ENCODE measurements at regions not wholly inside any gene's neighbourhood (a gene's known extent, or its start where the extent isn't known, plus 50 kb on each side); places are given as distances from the start of the nearest gene placed in this dataset.

DNA sequence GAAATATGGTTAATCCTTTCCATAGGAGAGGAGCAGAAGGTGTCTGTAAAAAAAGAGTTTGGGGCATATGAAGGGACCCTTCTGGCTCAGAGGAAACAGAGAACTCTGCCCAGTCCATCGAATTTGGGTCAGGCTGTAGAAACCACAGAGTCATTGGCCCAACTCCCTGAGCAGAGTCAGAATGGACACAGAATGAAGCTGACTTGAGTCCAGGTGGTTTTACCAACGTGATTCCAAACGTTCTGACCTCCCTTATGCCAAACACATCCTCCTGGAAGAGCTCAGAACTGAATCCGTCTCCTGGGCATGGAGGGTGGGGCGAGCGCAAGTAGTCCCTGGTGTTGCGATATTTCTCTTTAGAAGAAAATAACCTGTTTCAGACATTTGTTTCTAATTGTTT, 138.8 kb downstream of the DAD1 start:
- Mint-ChIP-seq H3K9me3 (no peaks in the 10 kb centered on the region), H3K4me3 (no peak overlapping the region), H3K36me3 (ENCODE audit: insufficient read depth) (no peaks in the 10 kb centered on the region), H3K27me3 (no peaks in the 10 kb centered on the region), H3K27ac (ENCODE audit: low read depth) (no peak overlapping the region), H3K4me1 (no peaks in the 10 kb centered on the region)
- ATAC-seq (replicated peaks; ENCODE audit: extremely low read depth, poor library complexity, severe bottlenecking) (no peak), DNase-seq (ENCODE audit: low spot score in 2 of 2) (no peak)

- Mint-ChIP-seq H3K27ac (ENCODE audit: low read depth) (no peak overlapping the region), H3K4me1 (no peaks in the 10 kb centered on the region), H3K9me3 (no peaks in the 10 kb centered on the region), H3K27me3 (no peaks in the 10 kb centered on the region), H3K36me3 (ENCODE audit: insufficient read depth) (no peaks in the 10 kb centered on the region), H3K4me3 (no peak overlapping the region)
- ATAC-seq (replicated peaks; ENCODE audit: extremely low read depth, poor library complexity, severe bottlenecking) (no peak), DNase-seq (ENCODE audit: low spot score in 2 of 2) (no peak)
These were observed 139.5 kb downstream of the DAD1 start for GRCh38 chr14:22449600-22449905.

DNA sequence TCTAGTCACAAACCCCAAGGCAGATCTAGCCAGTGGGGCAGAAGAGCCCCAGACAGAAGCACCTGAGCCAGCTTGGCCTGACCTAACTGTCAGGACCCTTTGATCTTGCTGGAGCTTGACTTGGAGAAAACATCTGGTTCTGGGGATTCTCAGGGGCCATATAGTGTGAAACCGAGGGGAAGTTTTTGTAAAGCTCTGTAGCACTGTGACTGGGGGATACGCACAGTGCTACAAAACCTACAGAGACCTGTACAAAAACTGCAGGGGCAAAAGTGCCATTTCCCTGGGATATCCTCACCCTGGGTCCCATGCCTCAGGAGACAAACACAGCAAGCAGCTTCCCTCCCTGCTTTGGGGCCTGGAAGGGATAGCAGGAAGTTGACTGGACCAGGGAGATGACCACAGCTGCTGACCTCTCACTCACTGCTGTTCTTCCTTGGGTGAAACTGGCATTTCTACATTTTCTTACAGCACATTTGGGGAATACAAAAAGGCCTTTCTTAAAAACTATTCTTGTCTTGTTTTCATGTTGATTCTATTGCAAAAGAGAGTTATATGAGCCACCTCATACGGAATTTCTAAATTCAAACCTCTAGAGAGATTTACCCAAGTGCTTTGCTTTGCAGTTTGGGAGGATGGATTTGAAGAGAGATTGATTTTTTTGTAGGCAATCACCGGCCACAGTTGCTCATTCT, 140.0 kb downstream of the DAD1 start:
- Mint-ChIP-seq H3K4me3 (no peak overlapping the region), H3K27me3 (no peaks in the 10 kb centered on the region), H3K27ac (ENCODE audit: low read depth) (no peak overlapping the region), H3K9me3 (no peaks in the 10 kb centered on the region), H3K4me1 (no peaks in the 10 kb centered on the region), H3K36me3 (ENCODE audit: insufficient read depth) (no peaks in the 10 kb centered on the region)
- ATAC-seq (replicated peaks; ENCODE audit: extremely low read depth, poor library complexity, severe bottlenecking) = no peak
- no peak for DNase-seq (ENCODE audit: low spot score in 2 of 2)

GRCh38 chr14:22448035-22448904, 140.8 kb downstream of the DAD1 start:
- H3K36me3 Mint-ChIP-seq (ENCODE audit: insufficient read depth) = no peaks in the 10 kb centered on the region
- H3K9me3 Mint-ChIP-seq = no peaks in the 10 kb centered on the region
- no peak overlapping the region for H3K4me3 Mint-ChIP-seq
- DNase-seq (ENCODE audit: low spot score in 2 of 2) = no peak
- H3K27me3 Mint-ChIP-seq = no peaks in the 10 kb centered on the region
- no peak for ATAC-seq (replicated peaks; ENCODE audit: extremely low read depth, poor library complexity, severe bottlenecking)
- no peak overlapping the region for H3K27ac Mint-ChIP-seq (ENCODE audit: low read depth)
- no peaks in the 10 kb centered on the region for H3K4me1 Mint-ChIP-seq

- Mint-ChIP-seq H3K27me3 (no peaks in the 10 kb centered on the region), H3K9me3 (no peaks in the 10 kb centered on the region), H3K4me1 (no peaks in the 10 kb centered on the region), H3K4me3 (no peak overlapping the region), H3K36me3 (ENCODE audit: insufficient read depth) (no peaks in the 10 kb centered on the region), H3K27ac (ENCODE audit: low read depth) (no peak overlapping the region)
- DNase-seq (ENCODE audit: low spot score in 2 of 2) (no peak), ATAC-seq (replicated peaks; ENCODE audit: extremely low read depth, poor library complexity, severe bottlenecking) (no peak)
These were observed 150.3 kb downstream of the DAD1 start for GRCh38 chr14:22438742-22439141.

DNA sequence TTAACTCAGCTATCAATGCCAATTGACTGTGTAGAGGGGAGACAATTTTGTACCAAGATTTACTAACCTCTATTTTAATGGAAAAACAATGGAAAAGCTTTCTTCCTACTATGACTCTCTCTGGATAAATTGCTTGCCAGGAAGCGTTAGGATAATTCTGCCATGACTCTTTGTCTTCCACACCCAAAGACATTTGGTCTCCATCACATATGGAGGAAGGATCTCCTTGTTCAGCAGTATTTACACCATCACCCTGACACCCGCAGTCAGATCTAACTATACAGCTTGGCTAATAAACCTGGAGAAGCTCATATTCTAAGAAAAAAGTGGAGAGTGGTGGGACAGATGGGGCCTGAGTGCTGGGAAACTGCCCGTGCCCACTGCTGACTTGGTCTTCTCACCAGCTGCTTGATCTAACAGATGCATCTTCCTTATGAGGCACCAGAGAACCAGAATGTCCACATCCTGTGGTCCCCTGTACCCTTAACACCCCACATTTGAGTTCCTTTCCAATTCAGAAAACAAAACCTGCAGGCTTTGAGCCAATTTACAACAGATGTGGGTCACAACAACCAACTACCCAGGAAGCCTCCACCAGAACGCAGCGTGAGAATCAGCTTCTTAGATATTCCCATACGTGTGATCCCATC, 154.0 kb downstream of the DAD1 start:
- no peak overlapping the region for H3K27ac Mint-ChIP-seq (ENCODE audit: low read depth)
- DNase-seq (ENCODE audit: low spot score in 2 of 2) = no peak
- no peaks in the 10 kb centered on the region for H3K27me3 Mint-ChIP-seq
- no peaks in the 10 kb centered on the region for H3K36me3 Mint-ChIP-seq (ENCODE audit: insufficient read depth)
- no peaks in the 10 kb centered on the region for H3K9me3 Mint-ChIP-seq
- ATAC-seq (replicated peaks; ENCODE audit: extremely low read depth, poor library complexity, severe bottlenecking) = no peak
- no peaks in the 10 kb centered on the region for H3K4me1 Mint-ChIP-seq
- no peak overlapping the region for H3K4me3 Mint-ChIP-seq

DNA sequence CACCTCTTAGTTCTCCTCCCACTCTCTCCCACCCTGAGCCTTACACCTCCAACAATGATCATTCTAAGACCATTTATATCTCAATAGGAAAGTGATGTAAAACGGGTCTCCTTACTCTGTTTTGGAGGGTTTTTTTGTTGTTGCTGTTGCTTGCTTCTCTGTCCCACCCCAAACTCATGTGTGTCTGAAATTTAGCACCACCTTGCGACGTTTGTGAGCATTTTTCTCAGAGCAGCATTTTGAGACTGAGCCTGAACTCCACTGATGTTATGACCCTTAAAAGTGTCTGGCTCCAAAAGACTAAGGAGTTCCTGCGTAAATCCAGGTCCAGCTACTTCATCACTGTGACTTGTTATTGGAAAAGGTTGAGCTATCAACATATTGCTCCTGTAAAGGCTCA, 155.0 kb downstream of the DAD1 start:
- no peaks in the 10 kb centered on the region for H3K27me3 Mint-ChIP-seq
- DNase-seq (ENCODE audit: low spot score in 2 of 2) = no peak

DNA sequence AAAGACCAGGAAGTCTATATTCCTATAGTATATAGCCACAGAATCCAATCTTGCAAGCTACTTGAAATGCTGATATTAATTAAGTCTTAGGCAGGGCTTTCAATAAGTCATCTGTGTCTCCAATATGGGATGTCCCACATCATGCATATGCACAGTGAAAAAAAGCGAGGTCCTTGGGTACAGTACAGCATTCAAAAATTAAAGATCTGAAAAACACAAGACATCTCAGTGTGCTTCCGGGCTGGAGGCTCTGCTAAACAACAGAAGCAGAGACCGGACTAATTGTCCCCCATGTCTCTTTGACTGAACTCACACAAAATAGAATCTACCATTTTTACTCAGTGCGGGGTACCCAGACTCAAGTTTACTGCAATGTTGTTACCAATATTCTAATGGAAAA, 156.0 kb downstream of the DAD1 start:
- H3K4me3 Mint-ChIP-seq = no peak overlapping the region
- ATAC-seq (replicated peaks; ENCODE audit: extremely low read depth, poor library complexity, severe bottlenecking) = no peak

More for the DNA sequence above, 155.0 kb downstream of the DAD1 start:
- Mint-ChIP-seq H3K4me3 (no peak overlapping the region), H3K9me3 (no peaks in the 10 kb centered on the region), H3K4me1 (no peaks in the 10 kb centered on the region), H3K36me3 (ENCODE audit: insufficient read depth) (no peaks in the 10 kb centered on the region), H3K27ac (ENCODE audit: low read depth) (no peak overlapping the region)
- no peak for ATAC-seq (replicated peaks; ENCODE audit: extremely low read depth, poor library complexity, severe bottlenecking)

GRCh38 chr14:22432348-22432976, 156.6 kb downstream of the DAD1 start:
- ATAC-seq (replicated peaks; ENCODE audit: extremely low read depth, poor library complexity, severe bottlenecking) = no peak
- H3K27me3 Mint-ChIP-seq = no peaks in the 10 kb centered on the region
- H3K9me3 Mint-ChIP-seq = no peaks in the 10 kb centered on the region
- no peaks in the 10 kb centered on the region for H3K36me3 Mint-ChIP-seq (ENCODE audit: insufficient read depth)
- no peak overlapping the region for H3K27ac Mint-ChIP-seq (ENCODE audit: low read depth)
- DNase-seq (ENCODE audit: low spot score in 2 of 2) = no peak
- H3K4me3 Mint-ChIP-seq = no peak overlapping the region
- H3K4me1 Mint-ChIP-seq = no peaks in the 10 kb centered on the region

More for the DNA sequence above, 156.0 kb downstream of the DAD1 start:
- H3K27me3 Mint-ChIP-seq = no peaks in the 10 kb centered on the region
- no peak overlapping the region for H3K27ac Mint-ChIP-seq (ENCODE audit: low read depth)
- no peaks in the 10 kb centered on the region for H3K4me1 Mint-ChIP-seq
- no peaks in the 10 kb centered on the region for H3K36me3 Mint-ChIP-seq (ENCODE audit: insufficient read depth)
- no peak for DNase-seq (ENCODE audit: low spot score in 2 of 2)
- H3K9me3 Mint-ChIP-seq = no peaks in the 10 kb centered on the region

- Mint-ChIP-seq H3K4me1 (no peaks in the 10 kb centered on the region), H3K4me3 (no peak overlapping the region), H3K9me3 (no peaks in the 10 kb centered on the region), H3K27me3 (no peaks in the 10 kb centered on the region), H3K27ac (ENCODE audit: low read depth) (no peak overlapping the region), H3K36me3 (ENCODE audit: insufficient read depth) (no peaks in the 10 kb centered on the region)
- ATAC-seq (replicated peaks; ENCODE audit: extremely low read depth, poor library complexity, severe bottlenecking) = no peak
- no peak for DNase-seq (ENCODE audit: low spot score in 2 of 2)
These were observed 159.3 kb downstream of the DAD1 start for GRCh38 chr14:22429546-22430294.

GRCh38 chr14:22428700-22429291, 160.2 kb downstream of the DAD1 start:
- H3K4me1 Mint-ChIP-seq = no peaks in the 10 kb centered on the region
- no peak overlapping the region for H3K4me3 Mint-ChIP-seq
- no peaks in the 10 kb centered on the region for H3K36me3 Mint-ChIP-seq (ENCODE audit: insufficient read depth)
- no peak for ATAC-seq (replicated peaks; ENCODE audit: extremely low read depth, poor library complexity, severe bottlenecking)
- H3K27ac Mint-ChIP-seq (ENCODE audit: low read depth) = no peak overlapping the region
- H3K9me3 Mint-ChIP-seq = no peaks in the 10 kb centered on the region
- H3K27me3 Mint-ChIP-seq = no peaks in the 10 kb centered on the region
- DNase-seq (ENCODE audit: low spot score in 2 of 2) = no peak

- Mint-ChIP-seq H3K27ac (ENCODE audit: low read depth) (no peak overlapping the region), H3K9me3 (no peaks in the 10 kb centered on the region), H3K27me3 (no peaks in the 10 kb centered on the region), H3K4me3 (no peak overlapping the region), H3K4me1 (no peaks in the 10 kb centered on the region), H3K36me3 (ENCODE audit: insufficient read depth) (no peaks in the 10 kb centered on the region)
- DNase-seq (ENCODE audit: low spot score in 2 of 2) (no peak), ATAC-seq (replicated peaks; ENCODE audit: extremely low read depth, poor library complexity, severe bottlenecking) (no peak)
These were observed 161.2 kb downstream of the DAD1 start for GRCh38 chr14:22427771-22428231.

Measured in central memory CD8-positive, alpha-beta T cell (primary cell).